Sigmoid colon (tissue), 6 donors: ENCODE measurements at regions not wholly inside any gene's neighbourhood (a gene's known extent, or its start where the extent isn't known, plus 50 kb on each side); places are given as distances from the start of the nearest gene placed in this dataset.
"Not testable (repeated sequence)": the region's sequence is repeated elsewhere in the genome, so short reads cannot be mapped to it uniquely, and the experiment has no call there.

ENCODE experiments used
- DNase-seq: peaks from one replicate; pipeline ENCODE4 v3.0.0-alpha.2; 2019
- H3K27ac ChIP-seq, 4 donors: fragments of 200-600 bp; sonication (generic); one replicate each; pipeline ENCODE4 v1.5.1; 2016 to 2019; ENCODE audit warnings: mild to moderate bottlenecking in 1 of 4
- H3K27me3 ChIP-seq, 3 donors: fragments of 200-600 bp; sonication (generic); one replicate each; pipeline ENCODE4 v1.5.1; 2019; ENCODE audit warnings: mild to moderate bottlenecking in 1 of 3
- H3K36me3 ChIP-seq, 4 donors: fragments of 200-600 bp; sonication (generic); one replicate each; pipeline ENCODE4 v1.5.1; 2016 to 2019
- H3K4me1 ChIP-seq, 4 donors: fragments of 200-600 bp; sonication (generic); one replicate each; pipeline ENCODE4 v1.5.1; 2017 to 2019
- H3K4me3 ChIP-seq, 4 donors: fragments of 200-600 bp; sonication (generic); one replicate each; pipeline ENCODE4 v1.5.1; 2017 to 2019; ENCODE audit warnings: mild to moderate bottlenecking in 2 of 4, moderate library complexity in 1 of 4
- H3K9me3 ChIP-seq, 4 donors: fragments of 200-600 bp in 3 of 4; sonication (generic) in 3 of 4; one replicate each; pipeline versions ENCODE4 v1.5.1 to v1.6.1; 2013 to 2019
- CTCF ChIP-seq, 4 experiments: fragments of 450-650 bp in 3 of 4; fragments of 200-600 bp in 1 of 4; IDR thresholded peaks; one replicate each; pipeline ENCODE4 v1.5.1; 2016 to 2019; ENCODE audit warnings: antibody characterized with exemption in 4 of 4, mild to moderate bottlenecking in 3 of 4, moderate library complexity in 2 of 4
- EP300 ChIP-seq, 4 donors: sonication (generic); formaldehyde crosslinking; IDR thresholded peaks; one replicate each; pipeline ENCODE4 v1.6.1; 2017; ENCODE audit warnings: antibody characterized with exemption in 4 of 4
- POLR2A ChIP-seq, 2 donors: fragments of 450-650 bp; IDR thresholded peaks; one replicate each; pipeline ENCODE4 v1.6.1; 2016; ENCODE audit warnings: antibody characterized with exemption in 2 of 2, mild to moderate bottlenecking in 2 of 2, moderate library complexity in 2 of 2
- POLR2AphosphoS5 ChIP-seq, 4 donors: sonication (generic); formaldehyde crosslinking; IDR thresholded peaks; one replicate each; pipeline ENCODE4 v1.6.1; 2017; ENCODE audit warnings: antibody characterized with exemption in 4 of 4
- WGBS, 2 donors: extraction: QIAGEN DNeasy Blood & Tissue Kit; methylation state at CpG; one replicate each; pipeline ENCODE4 v1.1.7; 2013; 5-methylcytosine and 5-hydroxymethylcytosine counted together
- intact Hi-C: fragments of 100-400 bp; cut with DNase I; formaldehyde crosslinking; loops from one replicate; pipeline ENCODE4 v1.15.1; 2023
- donor health status: healthy with polysubstance abuse.
- donor health status: healthy.

- H3K27ac ChIP-seq, H3K9me3 ChIP-seq, intact Hi-C loops, DNase-seq, H3K4me1 ChIP-seq, H3K27me3 ChIP-seq, H3K4me3 ChIP-seq, H3K36me3 ChIP-seq: not testable (repeated sequence)
- 34 to 41% methylated on average over 6 of the region's 6 CpGs for WGBS, 2 donors
Measured at GRCh38 chr5:7309715-7310114, 86.2 kb upstream of the ADCY2 start.

GRCh38 chr5:7310656-7311055 is 85.3 kb upstream of the ADCY2 start:
- H3K4me3 ChIP-seq, intact Hi-C loops, H3K27ac ChIP-seq, H3K36me3 ChIP-seq, DNase-seq, H3K27me3 ChIP-seq, H3K9me3 ChIP-seq, H3K4me1 ChIP-seq: not testable (repeated sequence)
- WGBS, 2 donors = 73 to 83% methylated on average over 4 of the region's 4 CpGs

GRCh38 chr5:7315118-7315517 is 80.8 kb upstream of the ADCY2 start:
- H3K27me3 ChIP-seq = no peaks in the 10 kb centered on the region
- TF ChIP-seq EP300 (IDR thresholded peaks at IDR 0.05) (no peak), POLR2AphosphoS5 (IDR thresholded peaks at IDR 0.05) (no peak), POLR2A (IDR thresholded peaks at IDR 0.05) (no peak), CTCF (IDR thresholded peaks at IDR 0.05) (no peak)
- WGBS, 2 donors = 48 to 63% methylated on average over 2 of the region's 2 CpGs
- no peaks in the 10 kb centered on the region for H3K36me3 ChIP-seq
- DNase-seq = no peak
- H3K4me1 ChIP-seq = no peaks in the 10 kb centered on the region
- H3K27ac ChIP-seq = no peak overlapping the region
- H3K4me3 ChIP-seq = no peak overlapping the region
- intact Hi-C loops = no loop called here
- no peaks in the 10 kb centered on the region for H3K9me3 ChIP-seq

GRCh38 chr5:7317751-7318150 is 78.2 kb upstream of the ADCY2 start:
- Histone ChIP-seq H3K36me3 (no peaks in the 10 kb centered on the region), H3K9me3 (no peaks in the 10 kb centered on the region), H3K4me3 (no peak overlapping the region), H3K27ac (no peak overlapping the region), H3K27me3 (no peaks in the 10 kb centered on the region), H3K4me1 (peaks cover 0 to 8% (median 0%) of the 10 kb centered on the region in 4 donors)
- no peak for TF ChIP-seq POLR2A (IDR thresholded peaks at IDR 0.05)
- no peak for TF ChIP-seq EP300 (IDR thresholded peaks at IDR 0.05)
- TF ChIP-seq CTCF (IDR thresholded peaks at IDR 0.05) = no peak
- TF ChIP-seq POLR2AphosphoS5 (IDR thresholded peaks at IDR 0.05) = no peak
- intact Hi-C loops = no loop called here
- 24 to 68% methylated on average over 2 of the region's 2 CpGs for WGBS, 2 donors
- DNase-seq = no peak

GRCh38 chr5:7320701-7321301 is 75.1 kb upstream of the ADCY2 start:
- no peaks in the 10 kb centered on the region for H3K36me3 ChIP-seq

More at GRCh38 chr5:7320701-7321301, 75.1 kb upstream of the ADCY2 start:
- TF ChIP-seq CTCF (IDR thresholded peaks at IDR 0.05) = no peak
- no peak for TF ChIP-seq EP300 (IDR thresholded peaks at IDR 0.05)
- TF ChIP-seq POLR2AphosphoS5 (IDR thresholded peaks at IDR 0.05) = no peak
- TF ChIP-seq POLR2A (IDR thresholded peaks at IDR 0.05) = no peak
- intact Hi-C loops = no loop called here
- H3K4me1 ChIP-seq = peaks cover 0 to 8% (median 0%) of the 10 kb centered on the region in 4 donors
- 34 to 46% methylated on average over 2 of the region's 2 CpGs for WGBS, 2 donors
- H3K4me3 ChIP-seq = no peak overlapping the region
- no peak overlapping the region for H3K27ac ChIP-seq
- no peak for DNase-seq
- H3K9me3 ChIP-seq = no peaks in the 10 kb centered on the region
- no peaks in the 10 kb centered on the region for H3K27me3 ChIP-seq
